ENCODE measurements at regions not wholly inside any gene's neighbourhood (a gene's known extent, or its start where the extent isn't known, plus 50 kb on each side); places are given as distances from the start of the nearest gene placed in this dataset.
A peak's percentile ranks its signal among the peaks of the same experiment; 100 is the strongest.

- TF ChIP-seq CTCF (IDR thresholded peaks at IDR 0.05; ENCODE audit: insufficient read depth, low read depth, low read length) (peak; percentile 73), EZH2 (IDR thresholded peaks at IDR 0.05; ENCODE audit: insufficient read depth, low read length) (no peak)
These were observed 288.8 kb downstream of the CASP12 start for GRCh38 chr11:104609311-104610085.
